ENCODE measurements at regions not wholly inside any gene's neighbourhood (a gene's known extent, or its start where the extent isn't known, plus 50 kb on each side); places are given as distances from the start of the nearest gene placed in this dataset.

GRCh38 chr15:46879032-46879770 is 838.1 kb upstream of the SEMA6D start:
- no peak for ATAC-seq (replicated peaks)

GRCh38 chr15:46880791-46881190 is 836.5 kb upstream of the SEMA6D start:
- peaks cover 8% of the 10 kb centered on the region for H3K9me3 Mint-ChIP-seq
- ATAC-seq (replicated peaks), result no peak
- no peaks in the 10 kb centered on the region for H3K4me1 Mint-ChIP-seq
- no peaks in the 10 kb centered on the region for H3K27me3 Mint-ChIP-seq
- H3K4me3 Mint-ChIP-seq, result no peak overlapping the region
- no peak overlapping the region for H3K27ac Mint-ChIP-seq
- H3K36me3 Mint-ChIP-seq (ENCODE audit: low read depth), result no peaks in the 10 kb centered on the region

More at GRCh38 chr15:46879032-46879770, 838.1 kb upstream of the SEMA6D start:
- no peaks in the 10 kb centered on the region for H3K27me3 Mint-ChIP-seq
- no peaks in the 10 kb centered on the region for H3K36me3 Mint-ChIP-seq (ENCODE audit: low read depth)
- no peaks in the 10 kb centered on the region for H3K4me1 Mint-ChIP-seq
- H3K9me3 Mint-ChIP-seq, result peaks cover 8% of the 10 kb centered on the region
- no peak overlapping the region for H3K27ac Mint-ChIP-seq
- no peak overlapping the region for H3K4me3 Mint-ChIP-seq

- Mint-ChIP-seq H3K36me3 (ENCODE audit: low read depth) (no peaks in the 10 kb centered on the region), H3K4me3 (no peak overlapping the region), H3K9me3 (peaks cover 10% of the 10 kb centered on the region), H3K27ac (no peak overlapping the region), H3K27me3 (no peaks in the 10 kb centered on the region), H3K4me1 (no peaks in the 10 kb centered on the region)
- no peak for ATAC-seq (replicated peaks)
These were observed 824.6 kb upstream of the SEMA6D start for GRCh38 chr15:46892621-46893160.

GRCh38 chr15:46894644-46895043 is 822.7 kb upstream of the SEMA6D start:
- H3K36me3 Mint-ChIP-seq (ENCODE audit: low read depth), result no peaks in the 10 kb centered on the region
- H3K27ac Mint-ChIP-seq, result no peak overlapping the region
- no peak overlapping the region for H3K4me3 Mint-ChIP-seq
- no peaks in the 10 kb centered on the region for H3K4me1 Mint-ChIP-seq
- no peak for ATAC-seq (replicated peaks)
- H3K9me3 Mint-ChIP-seq, result peaks cover 11% of the 10 kb centered on the region
- H3K27me3 Mint-ChIP-seq, result no peaks in the 10 kb centered on the region

GRCh38 chr15:46897266-46897665 is 820.0 kb upstream of the SEMA6D start:
- no peak overlapping the region for H3K27ac Mint-ChIP-seq
- ATAC-seq (replicated peaks), result no peak
- H3K4me1 Mint-ChIP-seq, result no peaks in the 10 kb centered on the region
- peaks cover 16% of the 10 kb centered on the region for H3K9me3 Mint-ChIP-seq
- no peaks in the 10 kb centered on the region for H3K36me3 Mint-ChIP-seq (ENCODE audit: low read depth)
- no peak overlapping the region for H3K4me3 Mint-ChIP-seq
- H3K27me3 Mint-ChIP-seq, result no peaks in the 10 kb centered on the region

GRCh38 chr15:46901001-46901400 is 816.3 kb upstream of the SEMA6D start:
- H3K27ac Mint-ChIP-seq, result no peak overlapping the region
- H3K4me1 Mint-ChIP-seq, result no peaks in the 10 kb centered on the region
- H3K27me3 Mint-ChIP-seq, result no peaks in the 10 kb centered on the region
- H3K4me3 Mint-ChIP-seq, result no peak overlapping the region
- no peak for ATAC-seq (replicated peaks)
- H3K9me3 Mint-ChIP-seq, result peaks cover 14% of the 10 kb centered on the region
- H3K36me3 Mint-ChIP-seq (ENCODE audit: low read depth), result no peaks in the 10 kb centered on the region

- Mint-ChIP-seq H3K27ac (no peak overlapping the region), H3K4me1 (no peaks in the 10 kb centered on the region), H3K4me3 (no peak overlapping the region), H3K36me3 (ENCODE audit: low read depth) (no peaks in the 10 kb centered on the region), H3K27me3 (no peaks in the 10 kb centered on the region), H3K9me3 (peaks cover 11% of the 10 kb centered on the region)
- ATAC-seq (replicated peaks), result no peak
These were observed 799.5 kb upstream of the SEMA6D start for GRCh38 chr15:46917721-46918252.

- no peaks in the 10 kb centered on the region for H3K36me3 Mint-ChIP-seq (ENCODE audit: low read depth)
- no peak for ATAC-seq (replicated peaks)
- H3K9me3 Mint-ChIP-seq, result peaks cover 18% of the 10 kb centered on the region
- no peaks in the 10 kb centered on the region for H3K4me1 Mint-ChIP-seq
- H3K27ac Mint-ChIP-seq, result no peak overlapping the region
- no peaks in the 10 kb centered on the region for H3K27me3 Mint-ChIP-seq
- H3K4me3 Mint-ChIP-seq, result no peak overlapping the region
These were observed 798.7 kb upstream of the SEMA6D start for GRCh38 chr15:46918462-46919140.

GRCh38 chr15:46921891-46922290 is 795.4 kb upstream of the SEMA6D start:
- H3K9me3 Mint-ChIP-seq, result peaks cover 13% of the 10 kb centered on the region
- no peak overlapping the region for H3K4me3 Mint-ChIP-seq
- H3K27ac Mint-ChIP-seq, result no peak overlapping the region
- no peaks in the 10 kb centered on the region for H3K36me3 Mint-ChIP-seq (ENCODE audit: low read depth)
- H3K27me3 Mint-ChIP-seq, result no peaks in the 10 kb centered on the region
- ATAC-seq (replicated peaks), result no peak
- no peaks in the 10 kb centered on the region for H3K4me1 Mint-ChIP-seq

- no peak overlapping the region for H3K4me3 Mint-ChIP-seq
- ATAC-seq (replicated peaks), result no peak
- no peaks in the 10 kb centered on the region for H3K4me1 Mint-ChIP-seq
- H3K27me3 Mint-ChIP-seq, result no peaks in the 10 kb centered on the region
- peaks cover 9% of the 10 kb centered on the region for H3K9me3 Mint-ChIP-seq
- H3K27ac Mint-ChIP-seq, result no peak overlapping the region
- no peaks in the 10 kb centered on the region for H3K36me3 Mint-ChIP-seq (ENCODE audit: low read depth)
These were observed 786.9 kb upstream of the SEMA6D start for GRCh38 chr15:46930426-46930825.

- H3K27me3 Mint-ChIP-seq, result no peaks in the 10 kb centered on the region
- peaks cover 9% of the 10 kb centered on the region for H3K9me3 Mint-ChIP-seq
- H3K27ac Mint-ChIP-seq, result no peak overlapping the region
- H3K36me3 Mint-ChIP-seq (ENCODE audit: low read depth), result no peaks in the 10 kb centered on the region
- ATAC-seq (replicated peaks), result no peak
- no peak overlapping the region for H3K4me3 Mint-ChIP-seq
- H3K4me1 Mint-ChIP-seq, result no peaks in the 10 kb centered on the region
These were observed 784.0 kb upstream of the SEMA6D start for GRCh38 chr15:46933332-46933731.

- no peaks in the 10 kb centered on the region for H3K36me3 Mint-ChIP-seq (ENCODE audit: low read depth)
- H3K27me3 Mint-ChIP-seq, result no peaks in the 10 kb centered on the region
- H3K4me1 Mint-ChIP-seq, result no peaks in the 10 kb centered on the region
- no peak overlapping the region for H3K27ac Mint-ChIP-seq
- H3K9me3 Mint-ChIP-seq, result peaks cover 12% of the 10 kb centered on the region
- ATAC-seq (replicated peaks), result no peak
- H3K4me3 Mint-ChIP-seq, result no peak overlapping the region
These were observed 782.5 kb upstream of the SEMA6D start for GRCh38 chr15:46934851-46935250.

GRCh38 chr15:46938169-46938568 is 779.1 kb upstream of the SEMA6D start:
- Mint-ChIP-seq H3K27ac (no peak overlapping the region), H3K27me3 (no peaks in the 10 kb centered on the region), H3K4me1 (no peaks in the 10 kb centered on the region), H3K9me3 (peaks cover 7% of the 10 kb centered on the region), H3K36me3 (ENCODE audit: low read depth) (no peaks in the 10 kb centered on the region), H3K4me3 (no peak overlapping the region)
- no peak for ATAC-seq (replicated peaks)

GRCh38 chr15:46941241-46941640 is 776.1 kb upstream of the SEMA6D start:
- H3K27ac Mint-ChIP-seq, result no peak overlapping the region
- H3K36me3 Mint-ChIP-seq (ENCODE audit: low read depth), result no peaks in the 10 kb centered on the region
- no peak for ATAC-seq (replicated peaks)
- H3K4me1 Mint-ChIP-seq, result no peaks in the 10 kb centered on the region
- H3K9me3 Mint-ChIP-seq, result peaks cover 3% of the 10 kb centered on the region
- no peaks in the 10 kb centered on the region for H3K27me3 Mint-ChIP-seq
- H3K4me3 Mint-ChIP-seq, result no peak overlapping the region

GRCh38 chr15:46946953-46947352 is 770.4 kb upstream of the SEMA6D start:
- H3K27me3 Mint-ChIP-seq, result no peaks in the 10 kb centered on the region
- no peak overlapping the region for H3K27ac Mint-ChIP-seq
- H3K36me3 Mint-ChIP-seq (ENCODE audit: low read depth), result no peaks in the 10 kb centered on the region
- no peak overlapping the region for H3K4me3 Mint-ChIP-seq
- no peak for ATAC-seq (replicated peaks)
- H3K9me3 Mint-ChIP-seq, result peaks cover 8% of the 10 kb centered on the region
- H3K4me1 Mint-ChIP-seq, result no peaks in the 10 kb centered on the region
